Mucosa of gallbladder (tissue), 1 donor: ENCODE measurements at regions not wholly inside any gene's neighbourhood (a gene's known extent, or its start where the extent isn't known, plus 50 kb on each side); places are given as distances from the start of the nearest gene placed in this dataset.

Source experiments
- DNase-seq: peaks from one replicate; pipeline ENCODE4 v3.0.0-alpha.2; 2020; ENCODE audit warnings: low spot score
- donor health status: DM: no; HTN: no; CAD: no.

DNA sequence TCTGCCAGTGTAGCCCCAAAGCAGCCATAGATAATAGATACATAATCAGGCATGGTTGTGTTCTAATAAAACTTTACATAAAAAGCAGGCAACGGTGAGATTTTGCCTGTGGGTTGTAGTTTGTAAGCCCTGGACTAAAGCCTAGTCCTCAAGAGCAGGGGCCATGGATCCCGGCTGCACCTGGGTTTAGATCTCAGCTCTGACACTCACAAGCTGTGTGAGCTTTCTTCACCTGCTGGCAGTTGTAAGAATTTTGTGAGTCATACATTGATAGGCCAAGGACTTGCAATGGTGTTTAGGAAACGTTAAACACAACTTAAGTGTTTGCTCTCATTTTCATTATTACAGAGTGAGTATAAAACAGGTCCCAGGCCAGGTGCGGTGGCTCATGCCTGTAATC is 395.8 kb upstream of the TBX3 start:
- no peak for DNase-seq

DNA sequence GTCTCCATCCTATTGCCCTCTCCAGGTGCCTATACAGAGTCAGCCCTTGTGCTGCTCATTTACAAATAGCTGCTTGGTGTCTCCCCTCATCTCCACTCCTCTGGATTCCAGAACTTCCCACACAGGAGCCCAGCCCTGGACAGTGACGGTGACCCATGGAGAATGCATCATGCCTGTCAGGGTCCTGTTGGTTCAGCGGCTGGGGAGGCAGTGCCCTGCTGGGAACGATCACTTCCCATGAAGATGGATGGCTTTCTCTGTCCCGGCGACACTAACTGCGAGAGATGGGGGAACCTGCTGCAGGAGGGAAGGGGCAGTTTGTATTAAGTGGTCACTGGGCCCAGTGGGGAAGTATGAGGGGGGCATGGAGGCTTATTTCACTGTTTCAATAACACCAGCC is 395.0 kb upstream of the TBX3 start:
- DNase-seq, result no peak

GRCh38 chr12:115078334-115078733 is 394.4 kb upstream of the TBX3 start:
- DNase-seq, result no peak

DNA sequence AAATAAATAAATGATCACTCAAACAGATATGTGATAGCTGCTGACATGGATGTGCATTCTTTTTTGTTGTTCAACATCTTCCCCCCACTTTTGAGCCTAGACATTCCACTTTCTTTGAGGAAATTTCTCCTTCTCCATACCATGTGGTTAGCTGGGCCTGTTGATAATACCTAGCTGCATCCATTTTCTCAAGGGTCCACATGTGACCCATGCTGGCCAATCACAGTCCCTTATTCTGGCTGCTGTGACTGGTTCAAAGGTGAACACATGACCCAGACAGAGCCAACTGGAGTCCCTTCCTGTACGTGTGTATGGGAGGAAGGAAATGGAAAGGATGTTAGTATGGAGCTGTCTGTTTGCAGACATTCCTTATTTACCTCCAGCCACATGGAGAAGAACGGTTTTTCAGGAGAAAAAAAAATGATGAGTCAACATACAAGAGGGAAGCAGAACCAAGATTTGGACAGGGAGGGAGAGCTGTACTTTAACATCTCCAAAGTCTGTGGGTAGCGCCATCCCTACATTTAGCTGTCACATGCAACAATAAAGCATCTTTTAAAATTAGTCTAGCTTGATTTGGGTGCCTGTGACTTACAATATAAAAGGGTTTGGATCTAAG is 391.7 kb upstream of the TBX3 start:
- no peak for DNase-seq

GRCh38 chr12:115074617-115075016 is 390.6 kb upstream of the TBX3 start:
- no peak for DNase-seq

- no peak for DNase-seq
Measured at GRCh38 chr12:115072712-115073111, 388.7 kb upstream of the TBX3 start.

DNA sequence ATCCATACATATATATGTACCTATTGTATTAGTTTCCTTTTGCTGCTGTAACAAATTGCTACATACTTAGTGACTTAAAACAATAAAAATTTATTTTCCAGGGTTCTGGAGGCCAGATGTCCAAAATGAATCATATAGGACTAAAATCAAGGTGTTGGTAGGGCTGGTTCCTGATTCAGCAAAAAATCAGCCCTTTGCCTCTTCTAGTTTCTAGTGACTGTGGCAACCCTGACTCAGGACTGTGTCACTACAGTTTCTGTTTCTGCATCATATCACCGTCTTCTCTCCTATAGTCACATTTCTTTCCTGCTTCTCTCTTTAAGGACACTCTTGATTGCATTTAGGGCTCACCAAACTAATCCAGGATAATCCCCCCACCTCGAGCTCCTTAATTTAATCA is 386.3 kb upstream of the TBX3 start:
- DNase-seq, result no peak

DNA sequence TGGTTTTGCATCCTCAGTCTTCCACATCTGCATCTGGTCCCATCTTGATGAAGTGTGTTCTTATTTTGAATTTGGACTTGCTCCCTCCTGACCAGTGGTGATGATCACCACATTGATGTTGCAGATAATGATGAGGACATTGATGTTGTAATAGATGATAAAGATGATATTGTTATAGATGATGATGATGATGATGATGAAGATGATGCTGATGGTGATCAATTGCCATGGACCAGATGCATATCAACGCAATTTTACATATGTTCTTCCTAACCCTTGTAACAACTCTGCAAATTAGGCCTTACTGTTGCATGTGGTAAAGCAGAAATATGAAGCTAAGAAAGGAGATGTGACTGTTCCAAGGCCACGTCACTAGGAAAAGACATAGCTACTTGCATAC is 380.3 kb upstream of the TBX3 start:
- DNase-seq, result no peak

DNA sequence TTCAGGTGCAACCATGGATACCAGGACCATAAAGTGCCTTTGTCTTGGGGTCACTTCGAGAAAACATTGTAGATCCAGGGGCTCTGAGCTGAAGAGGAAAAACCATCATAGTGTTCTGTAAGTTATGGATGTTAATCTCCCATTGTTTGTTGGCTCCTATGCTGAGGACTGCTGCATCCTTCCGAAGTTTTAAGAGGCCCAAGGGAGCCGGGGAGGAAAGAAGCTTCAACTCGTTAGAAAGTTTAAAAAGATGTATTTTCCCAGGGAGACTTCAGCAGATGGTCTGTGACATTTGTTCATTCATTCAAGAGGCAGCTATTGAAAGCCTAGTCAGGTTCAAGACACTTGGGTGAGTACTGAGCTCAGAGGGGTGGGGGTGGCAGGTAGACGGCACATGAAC is 378.8 kb upstream of the TBX3 start:
- no peak for DNase-seq

DNA sequence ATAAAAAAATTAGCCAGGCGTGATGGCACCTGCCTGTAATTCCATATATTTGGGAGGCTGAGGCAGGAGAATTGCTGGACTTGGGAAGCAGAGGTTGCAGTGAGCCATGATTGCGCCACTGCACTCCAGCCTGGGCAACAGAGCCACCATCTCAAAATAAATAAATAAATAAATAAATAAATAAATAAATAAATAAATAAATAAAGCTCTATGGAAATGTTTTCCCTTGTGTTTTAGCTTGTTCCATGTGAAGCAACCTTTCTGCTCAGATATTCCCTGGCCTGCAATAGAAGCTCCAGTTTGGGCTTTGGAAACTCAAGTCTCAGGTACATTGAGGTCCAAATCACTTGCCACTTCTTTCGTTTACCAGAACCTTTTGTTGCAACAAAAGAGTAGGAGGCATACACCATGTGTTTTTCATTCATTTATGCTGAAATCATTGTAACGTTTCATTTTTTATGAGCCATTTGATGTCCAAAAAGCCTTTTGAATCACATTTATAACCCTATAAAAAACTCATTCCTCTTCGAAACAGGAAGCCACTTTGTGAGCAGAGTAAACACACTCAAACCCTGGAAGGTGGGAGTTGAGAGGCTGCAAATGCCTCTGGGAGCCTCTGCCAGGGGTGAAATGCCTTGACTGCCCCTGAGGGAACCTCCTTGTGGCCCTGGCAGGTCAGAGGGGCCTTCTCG is 376.6 kb upstream of the TBX3 start:
- DNase-seq, result no peak

- no peak for DNase-seq
Measured at GRCh38 chr12:115057445-115057844, 373.5 kb upstream of the TBX3 start.

- no peak for DNase-seq
Measured at GRCh38 chr12:115051378-115051777, 367.4 kb upstream of the TBX3 start.

DNA sequence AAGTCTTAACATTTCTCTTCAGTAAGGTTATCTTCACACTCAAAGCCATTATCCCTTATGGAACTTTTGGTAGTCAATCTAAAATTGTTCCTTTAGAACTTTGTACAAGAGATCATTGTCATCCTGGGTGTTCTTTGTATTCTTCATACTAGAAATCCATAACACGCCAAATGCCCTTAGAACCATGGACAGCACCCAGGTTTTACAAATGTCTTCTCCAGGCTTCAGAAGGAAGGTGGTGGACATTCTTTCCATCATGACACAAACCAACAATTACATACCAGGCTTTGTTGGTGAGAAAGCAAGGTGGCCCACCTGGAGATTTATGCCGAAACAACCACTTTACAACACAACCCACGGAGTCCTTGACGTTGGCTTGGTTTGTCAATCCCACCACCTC is 365.6 kb upstream of the TBX3 start:
- DNase-seq, result no peak

DNA sequence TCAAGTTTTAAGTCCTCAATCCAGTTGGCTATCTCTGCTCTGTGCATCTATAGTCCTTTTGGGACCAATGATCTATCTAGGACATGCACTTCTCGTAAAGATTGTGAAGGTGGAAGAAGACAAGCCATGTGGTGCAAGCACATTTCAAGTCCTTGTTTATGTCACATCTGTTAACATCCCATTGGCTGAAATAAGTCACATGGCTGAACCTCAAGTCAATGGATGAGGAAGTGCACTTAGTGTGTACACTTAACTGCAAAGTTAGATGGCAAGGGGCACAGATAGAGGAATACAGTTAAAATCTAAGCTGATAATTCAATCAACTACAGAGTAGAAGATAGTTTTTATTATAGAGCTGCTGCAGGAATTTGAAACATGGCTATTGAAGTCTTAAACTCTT is 362.8 kb upstream of the TBX3 start:
- no peak for DNase-seq

GRCh38 chr12:115044073-115044472 is 360.1 kb upstream of the TBX3 start:
- no peak for DNase-seq

GRCh38 chr12:115043079-115043478 is 359.1 kb upstream of the TBX3 start:
- DNase-seq, result no peak

GRCh38 chr12:115042341-115042740 is 358.4 kb upstream of the TBX3 start:
- DNase-seq, result no peak

GRCh38 chr12:115037830-115038229 is 353.9 kb upstream of the TBX3 start:
- DNase-seq, result no peak

- DNase-seq, result no peak
Measured at GRCh38 chr12:115035535-115036107, 351.6 kb upstream of the TBX3 start.

DNA sequence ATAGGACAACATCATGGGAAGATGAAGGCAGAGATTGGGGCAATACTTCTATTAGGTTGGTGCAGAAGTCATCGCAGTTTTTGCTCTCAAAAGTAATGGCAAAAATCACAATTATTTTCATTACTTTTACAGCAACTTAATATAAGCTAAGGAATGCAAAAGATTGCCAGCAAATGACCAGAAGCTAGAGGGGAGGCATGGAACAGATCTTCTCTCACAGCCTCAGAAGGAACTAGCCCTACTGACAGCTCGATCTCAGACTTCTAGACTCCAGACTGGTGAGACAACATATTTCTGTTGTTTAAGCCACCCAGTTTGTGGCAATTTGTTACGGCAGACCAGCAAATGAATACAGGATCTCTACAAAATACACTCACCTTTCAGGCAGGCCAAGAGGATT is 348.5 kb upstream of the TBX3 start:
- DNase-seq, result no peak

DNA sequence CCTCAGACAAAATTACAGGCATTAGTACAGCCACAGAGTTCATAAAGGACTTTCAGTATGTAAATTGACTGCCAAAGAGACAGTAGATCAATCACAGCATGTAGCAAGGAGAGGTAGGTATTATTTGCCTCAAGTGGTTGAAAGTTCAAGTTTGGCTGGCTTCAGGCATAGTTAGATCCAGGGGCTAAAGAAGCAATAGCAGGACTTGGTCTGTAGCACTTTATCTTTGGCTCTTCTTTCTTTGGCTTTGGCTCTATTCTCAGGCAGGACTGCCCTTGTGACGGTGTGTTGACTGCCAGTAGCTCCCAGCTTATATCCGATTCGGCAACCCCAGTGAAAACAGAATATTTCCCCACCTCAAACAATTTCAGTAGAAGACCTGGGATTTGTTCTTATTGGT is 346.0 kb upstream of the TBX3 start:
- DNase-seq, result no peak

- no peak for DNase-seq
Measured at GRCh38 chr12:115024531-115024930, 340.6 kb upstream of the TBX3 start.
